RWPE1 (cell line): ENCODE measurements at regions not wholly inside any gene's neighbourhood (a gene's known extent, or its start where the extent isn't known, plus 50 kb on each side); places are given as distances from the start of the nearest gene placed in this dataset.

Source experiments
- CTCF ChIA-PET: fragments of 350-600 bp; sonication (Branson Sonifier 250); formaldehyde crosslinking; extraction: SDS; loops from one replicate; lab custom pipeline; 2021; lab: Yijun Ruan, JAX
- POLR2A ChIA-PET: fragments of 400-600 bp; formaldehyde crosslinking; extraction: SDS; loops from one replicate; lab custom pipeline; 2020; ENCODE audit warnings: antibody characterized with exemption; ENCODE audit not compliant: low non-redundant PET; lab: Yijun Ruan, JAX
- DNase-seq: peaks from one replicate; pipeline ENCODE4 v3.0.0; 2012; ENCODE audit warnings: low spot score
- H3K27ac ChIP-seq: fragments of 450-650 bp; 2 replicates; pipeline ENCODE4 v1.5.1; 2017
- CTCF ChIP-seq: fragments of 450-650 bp; conservative IDR thresholded peaks from 2 replicates; pipeline ENCODE4 v1.5.1; 2017; ENCODE audit warnings: low read depth, mild to moderate bottlenecking

- ChIA-PET CTCF (no interaction called here), POLR2A (no interaction called here)
- TF ChIP-seq CTCF: no peak
- H3K27ac ChIP-seq: no peak overlapping the region
- no peak for DNase-seq
Observed at GRCh38 chr3:5300638-5301037, 113.1 kb downstream of the EDEM1 start.

- POLR2A ChIA-PET: no interaction called here
- CTCF ChIA-PET: no interaction called here
Observed at GRCh38 chr3:5301651-5302297, 114.3 kb downstream of the EDEM1 start.

GRCh38 chr3:5302661-5303060 is 115.2 kb downstream of the EDEM1 start:
- CTCF ChIA-PET: no interaction called here
- no peak overlapping the region for H3K27ac ChIP-seq
- no peak for TF ChIP-seq CTCF
- no peak for DNase-seq
- POLR2A ChIA-PET: no interaction called here

More at GRCh38 chr3:5301651-5302297, 114.3 kb downstream of the EDEM1 start:
- TF ChIP-seq CTCF: no peak
- H3K27ac ChIP-seq: no peak overlapping the region
- DNase-seq: no peak

GRCh38 chr3:5304188-5304587 is 116.7 kb downstream of the EDEM1 start:
- ChIA-PET POLR2A (no interaction called here), CTCF (no interaction called here)
- H3K27ac ChIP-seq: no peak overlapping the region
- TF ChIP-seq CTCF: no peak
- DNase-seq: no peak

GRCh38 chr3:5304789-5305683 is 117.5 kb downstream of the EDEM1 start:
- peak; percentile 20 for DNase-seq
- POLR2A ChIA-PET: no interaction called here
- peak; percentile 48 for TF ChIP-seq CTCF
- H3K27ac ChIP-seq: no peak overlapping the region
- CTCF ChIA-PET: interaction anchor here (0.6 to 0.7 kb wide), 2 partner anchors 22 to 879 kb away, joined by 3 to 5 read pairs; no protein-coding TSS in a partner anchor

GRCh38 chr3:5305684-5305989 is 118.1 kb downstream of the EDEM1 start:
- H3K27ac ChIP-seq: no peak overlapping the region
- ChIA-PET CTCF (interaction anchor here (0.6 to 0.7 kb wide), 2 partner anchors 21 to 878 kb away, joined by 3 to 5 read pairs; no protein-coding TSS in a partner anchor), POLR2A (no interaction called here)
- TF ChIP-seq CTCF: no peak; the same call in 1 of the 2 replicates
- no peak for DNase-seq
